ENCODE measurements at regions not wholly inside any gene's neighbourhood (a gene's known extent, or its start where the extent isn't known, plus 50 kb on each side); places are given as distances from the start of the nearest gene placed in this dataset.

- TF ChIP-seq ETS1 (IDR thresholded peaks at IDR 0.05) (no peak), EZH2phosphoT487 (IDR thresholded peaks at IDR 0.05; ENCODE audit: unreplicated experiment) (no peak), ZNF114 (CRISPR knock-in tag; IDR thresholded peaks at IDR 0.05) (no peak), CTCF (conservative IDR thresholded peaks at IDR 0.05; ENCODE audit: low read depth in 2 of 2) (no peak), EZH2 (IDR thresholded peaks at IDR 0.05; ENCODE audit: low read depth, unreplicated experiment) (no peak), REST (IDR thresholded peaks at IDR 0.05; ENCODE audit: unreplicated experiment) (no peak), JUNB (IDR thresholded peaks at IDR 0.05; ENCODE audit: unreplicated experiment) (no peak)
Observed at GRCh38 chr7:156423876-156424275, 216.7 kb upstream of the RNF32 start (continued).

- no peak overlapping the region for H3K4me2 ChIP-seq
- no peak for TF ChIP-seq CREB1 (CRISPR knock-in tag; IDR thresholded peaks at IDR 0.05; ENCODE audit: low read depth)
- no peak for TF ChIP-seq EZH2phosphoT487 (IDR thresholded peaks at IDR 0.05; ENCODE audit: unreplicated experiment)
- TF ChIP-seq JUNB (IDR thresholded peaks at IDR 0.05; ENCODE audit: unreplicated experiment), result no peak
- no peak for TF ChIP-seq NANOG (IDR thresholded peaks at IDR 0.05; ENCODE audit: borderline replicate concordance)
- TF ChIP-seq ZNF462 (CRISPR knock-in tag; IDR thresholded peaks at IDR 0.05), result no peak
- TF ChIP-seq POLR2AphosphoS5 (IDR thresholded peaks at IDR 0.05; ENCODE audit: low read depth), result no peak
- H3K27me3 Mint-ChIP-seq (ENCODE audit: insufficient read depth, low read depth, poor library complexity), result no peaks in the 10 kb centered on the region
- H3K27ac Mint-ChIP-seq, result no peak overlapping the region
- H3K9me2 ChIP-seq (ENCODE audit: insufficient read depth), result 0 out of 2 replicates have a peak, but pooled peaks cover 5% of the 10 kb centered on the region
- H3K4me3 Mint-ChIP-seq, result no peak overlapping the region
- no peak overlapping the region for H3K4me3 ChIP-seq
- no peaks in the 10 kb centered on the region; the same call in 1 of the 2 replicates for H3K36me3 ChIP-seq (ENCODE audit: insufficient read depth)
- no peaks in the 10 kb centered on the region for H3F3A ChIP-seq (replicated peaks; ENCODE audit: low read depth)
- H3K36me3 Mint-ChIP-seq (ENCODE audit: low read depth), result no peaks in the 10 kb centered on the region
- H2AFZ ChIP-seq, result no peak overlapping the region
- DNase-seq (ENCODE audit: low spot score), result no peak
- H3K27me3 ChIP-seq (ENCODE audit: insufficient read depth), result no peaks in the 10 kb centered on the region
- no peaks in the 10 kb centered on the region for H3K4me1 Mint-ChIP-seq
- H4K20me1 ChIP-seq (replicated peaks; ENCODE audit: insufficient read depth), result no peaks in the 10 kb centered on the region
- H3K9me3 Mint-ChIP-seq, result peaks cover 6% of the 10 kb centered on the region
- no peak for ATAC-seq
- H3K27ac ChIP-seq (ENCODE audit: low read depth), result no peak overlapping the region
- no peaks in the 10 kb centered on the region for H3K79me2 ChIP-seq (replicated peaks; ENCODE audit: insufficient read depth)
- no peaks in the 10 kb centered on the region for H3K4me1 ChIP-seq (ENCODE audit: insufficient read depth)
Observed at GRCh38 chr7:156420496-156420895, 220.1 kb upstream of the RNF32 start.

Data from GM23338 (cell line).